ENCODE measurements at regions not wholly inside any gene's neighbourhood (a gene's known extent, or its start where the extent isn't known, plus 50 kb on each side); places are given as distances from the start of the nearest gene placed in this dataset.

- no peak for DNase-seq (ENCODE audit: low read depth in 2 of 2)
These were observed 1125.7 kb downstream of the NLGN4Y start for GRCh38 chrY:15650056-15650455.

- no peak for DNase-seq (ENCODE audit: low read depth in 2 of 2)
These were observed 1164.2 kb downstream of the NLGN4Y start for GRCh38 chrY:15688531-15688930.

GRCh38 chrY:15689994-15690393, 1165.7 kb downstream of the NLGN4Y start:
- no peak for DNase-seq (ENCODE audit: low read depth in 2 of 2)

- no peak for DNase-seq (ENCODE audit: low read depth in 2 of 2)
These were observed 1177.8 kb downstream of the NLGN4Y start for GRCh38 chrY:15702131-15702530.

GRCh38 chrY:15704906-15705305, 1180.6 kb downstream of the NLGN4Y start:
- DNase-seq (ENCODE audit: low read depth in 2 of 2): no peak

GRCh38 chrY:15749533-15750433, 1225.5 kb downstream of the NLGN4Y start:
- DNase-seq (ENCODE audit: low read depth in 2 of 2): no peak

GRCh38 chrY:15751001-15751400, 1226.7 kb downstream of the NLGN4Y start:
- no peak for DNase-seq (ENCODE audit: low read depth in 2 of 2)

GRCh38 chrY:15756266-15756665, 1231.9 kb downstream of the NLGN4Y start:
- DNase-seq (ENCODE audit: low read depth in 2 of 2): no peak

- DNase-seq (ENCODE audit: low read depth in 2 of 2): no peak
These were observed 1249.2 kb downstream of the NLGN4Y start for GRCh38 chrY:15773579-15773978.

- DNase-seq (ENCODE audit: low read depth in 2 of 2): no peak
These were observed 1251.6 kb downstream of the NLGN4Y start for GRCh38 chrY:15775880-15776279.

- DNase-seq (ENCODE audit: low read depth in 2 of 2): no peak
These were observed 1255.6 kb downstream of the NLGN4Y start for GRCh38 chrY:15779891-15780290.

- DNase-seq (ENCODE audit: low read depth in 2 of 2): no peak
These were observed 1275.7 kb downstream of the NLGN4Y start for GRCh38 chrY:15800021-15800420.

- no peak for DNase-seq (ENCODE audit: low read depth in 2 of 2)
These were observed 1281.7 kb downstream of the NLGN4Y start for GRCh38 chrY:15805985-15806384.

- DNase-seq (ENCODE audit: low read depth in 2 of 2): no peak
These were observed 1289.9 kb downstream of the NLGN4Y start for GRCh38 chrY:15814241-15814640.

Measured in activated CD4-positive, alpha-beta T cell treated with anti-CD3 and anti-CD28 coated beads for 24 hours (primary cell).